ENCODE measurements at regions not wholly inside any gene's neighbourhood (a gene's known extent, or its start where the extent isn't known, plus 50 kb on each side); places are given as distances from the start of the nearest gene placed in this dataset.
A peak's percentile ranks its signal among the peaks of the same experiment; 100 is the strongest.

- Mint-ChIP-seq H3K27ac (peak overlapping the region in 1 of 2 donors; percentile 50), H3K9me3 (no peaks in the 10 kb centered on the region), H3K36me3 (no peaks in the 10 kb centered on the region)
- DNase-seq (ENCODE audit: low spot score in 2 of 2) (no peak), ATAC-seq (no peak)
Observed at GRCh38 chr15:100715571-100716455, 113.4 kb downstream of the ASB7 start.

GRCh38 chr15:100716456-100717085, 114.2 kb downstream of the ASB7 start:
- ATAC-seq (no peak), DNase-seq (ENCODE audit: low spot score in 2 of 2) (no peak)
- no peaks in the 10 kb centered on the region for H3K9me3 Mint-ChIP-seq
- no peaks in the 10 kb centered on the region for H3K36me3 Mint-ChIP-seq
- no peak overlapping the region for H3K27ac Mint-ChIP-seq

- ATAC-seq: no peak
- no peaks in the 10 kb centered on the region for H3K9me3 Mint-ChIP-seq
- no peak for DNase-seq (ENCODE audit: low spot score in 2 of 2)
- H3K27ac Mint-ChIP-seq: no peak overlapping the region
- H3K36me3 Mint-ChIP-seq: no peaks in the 10 kb centered on the region
Observed at GRCh38 chr15:100717596-100717995, 115.2 kb downstream of the ASB7 start.

- ATAC-seq (no peak), DNase-seq (ENCODE audit: low spot score in 2 of 2) (no peak)
- Mint-ChIP-seq H3K36me3 (no peaks in the 10 kb centered on the region), H3K27ac (peak overlapping the region in 1 of 2 donors; percentile 33), H3K9me3 (no peaks in the 10 kb centered on the region)
Observed at GRCh38 chr15:100718075-100718980, 115.9 kb downstream of the ASB7 start.

GRCh38 chr15:100720406-100720967, 118.1 kb downstream of the ASB7 start:
- H3K27ac Mint-ChIP-seq: peak overlapping the region in 1 of 2 donors; percentile 24
- DNase-seq (ENCODE audit: low spot score in 2 of 2) (no peak), ATAC-seq (no peak)
- no peaks in the 10 kb centered on the region for H3K9me3 Mint-ChIP-seq
- H3K36me3 Mint-ChIP-seq: no peaks in the 10 kb centered on the region

- peak; percentile 64 to 79 for ATAC-seq
- Mint-ChIP-seq H3K36me3 (no peaks in the 10 kb centered on the region), H3K27ac (peak overlapping the region in 1 of 2 donors; percentile 36), H3K9me3 (no peaks in the 10 kb centered on the region)
- DNase-seq (ENCODE audit: low spot score in 2 of 2): peak in 1 of 2 donors; percentile 3
Observed at GRCh38 chr15:100721758-100722550, 119.6 kb downstream of the ASB7 start.

- Mint-ChIP-seq H3K27ac (peak overlapping the region in 1 of 2 donors; percentile 81), H3K9me3 (no peaks in the 10 kb centered on the region), H3K36me3 (no peaks in the 10 kb centered on the region)
- ATAC-seq (no peak), DNase-seq (ENCODE audit: low spot score in 2 of 2) (peak in 1 of 2 donors; percentile 1)
Observed at GRCh38 chr15:100722551-100723314, 120.3 kb downstream of the ASB7 start.

- no peak for DNase-seq (ENCODE audit: low spot score in 2 of 2)
- ATAC-seq: no peak
- H3K36me3 Mint-ChIP-seq: no peaks in the 10 kb centered on the region
- no peak overlapping the region for H3K27ac Mint-ChIP-seq
- no peaks in the 10 kb centered on the region for H3K9me3 Mint-ChIP-seq
Observed at GRCh38 chr15:100723315-100723801, 121.0 kb downstream of the ASB7 start.

- DNase-seq (ENCODE audit: low spot score in 2 of 2): peak in 1 of 2 donors; percentile 0
- Mint-ChIP-seq H3K27ac (peak overlapping the region in 1 of 2 donors; percentile 36), H3K9me3 (no peaks in the 10 kb centered on the region), H3K36me3 (no peaks in the 10 kb centered on the region)
- no peak for ATAC-seq
Observed at GRCh38 chr15:100725121-100726069, 123.0 kb downstream of the ASB7 start.

- Mint-ChIP-seq H3K9me3 (no peaks in the 10 kb centered on the region), H3K36me3 (no peaks in the 10 kb centered on the region), H3K27ac (no peak overlapping the region)
- DNase-seq (ENCODE audit: low spot score in 2 of 2) (peak in 1 of 2 donors; percentile 0), ATAC-seq (no peak)
Observed at GRCh38 chr15:100726070-100726420, 123.7 kb downstream of the ASB7 start.

- ATAC-seq (no peak), DNase-seq (ENCODE audit: low spot score in 2 of 2) (peak in 1 of 2 donors; percentile 1)
- Mint-ChIP-seq H3K36me3 (no peaks in the 10 kb centered on the region), H3K27ac (no peak overlapping the region), H3K9me3 (no peaks in the 10 kb centered on the region)
Observed at GRCh38 chr15:100726421-100727190, 124.2 kb downstream of the ASB7 start.

GRCh38 chr15:100727291-100727851, 125.0 kb downstream of the ASB7 start:
- Mint-ChIP-seq H3K36me3 (no peaks in the 10 kb centered on the region), H3K9me3 (no peaks in the 10 kb centered on the region), H3K27ac (peak overlapping the region in 1 of 2 donors; percentile 53)
- peak in 1 of 2 donors; percentile 1 for DNase-seq (ENCODE audit: low spot score in 2 of 2)
- no peak for ATAC-seq

Measured in activated naive CD4-positive, alpha-beta T cell treated with anti-CD3 and anti-CD28 coated beads, Interleukin-2, amount 50 U/mL, for 72 hours (primary cell).